Activated CD8-positive, alpha-beta memory T cell treated with anti-CD3 and anti-CD28 coated beads for 48 hours (primary cell): ENCODE measurements at regions not wholly inside any gene's neighbourhood (a gene's known extent, or its start where the extent isn't known, plus 50 kb on each side); places are given as distances from the start of the nearest gene placed in this dataset.
"Not testable (repeated sequence)": the region's sequence is repeated elsewhere in the genome, so short reads cannot be mapped to it uniquely, and the experiment has no call there.

Experiments used
- DNase-seq, 3 experiments: peaks; one replicate each; pipeline ENCODE4 v3.0.0-alpha.2; 2020; ENCODE audit warnings: low read depth in 2 of 3, low spot score in 2 of 3

DNA sequence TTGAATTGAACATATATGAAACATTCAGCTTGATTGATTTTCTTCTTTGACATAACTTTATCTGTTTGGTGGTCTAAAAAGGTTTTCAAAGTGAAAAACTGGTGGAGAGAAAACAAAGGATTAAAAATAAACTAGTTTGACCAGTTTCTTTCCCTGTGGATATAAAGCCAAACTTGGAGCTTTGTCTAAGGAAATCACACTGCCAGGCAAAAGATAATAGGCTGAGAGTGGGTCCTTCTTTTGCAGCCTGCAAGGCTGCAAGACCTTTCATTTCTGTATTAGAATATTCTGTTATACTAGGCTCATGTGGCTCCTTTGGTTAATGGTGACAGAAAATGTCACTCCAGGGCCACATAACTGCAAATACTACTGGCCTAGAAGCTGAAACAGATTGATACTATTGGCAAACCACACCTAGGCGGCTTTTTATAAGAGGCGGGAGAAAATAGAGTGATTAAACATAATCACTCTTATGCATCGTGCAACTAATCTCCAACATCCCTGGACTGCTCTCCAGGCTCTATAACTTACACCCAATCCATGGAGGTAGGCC, 129.1 kb upstream of the ZNF462 start:
- DNase-seq, result no peak

DNA sequence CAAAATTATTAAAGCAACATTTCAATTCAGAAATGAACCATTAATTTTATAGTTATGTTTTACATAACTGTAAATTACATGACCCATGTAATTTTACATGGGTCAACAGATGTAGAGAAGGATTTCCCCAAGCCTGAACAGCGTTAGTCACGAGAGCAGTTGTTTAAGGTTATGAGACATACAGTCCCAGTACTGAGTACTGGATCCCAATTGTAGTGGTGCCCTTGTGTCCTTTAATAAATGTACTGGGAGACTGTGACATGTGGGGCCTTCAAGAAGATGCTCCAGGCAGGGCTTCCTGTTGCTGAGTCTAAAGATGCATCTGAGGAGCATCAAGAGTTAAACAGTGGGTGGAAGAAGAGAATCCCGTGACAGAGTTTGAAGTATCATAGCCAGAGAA, 125.5 kb upstream of the ZNF462 start:
- DNase-seq, result no peak

DNA sequence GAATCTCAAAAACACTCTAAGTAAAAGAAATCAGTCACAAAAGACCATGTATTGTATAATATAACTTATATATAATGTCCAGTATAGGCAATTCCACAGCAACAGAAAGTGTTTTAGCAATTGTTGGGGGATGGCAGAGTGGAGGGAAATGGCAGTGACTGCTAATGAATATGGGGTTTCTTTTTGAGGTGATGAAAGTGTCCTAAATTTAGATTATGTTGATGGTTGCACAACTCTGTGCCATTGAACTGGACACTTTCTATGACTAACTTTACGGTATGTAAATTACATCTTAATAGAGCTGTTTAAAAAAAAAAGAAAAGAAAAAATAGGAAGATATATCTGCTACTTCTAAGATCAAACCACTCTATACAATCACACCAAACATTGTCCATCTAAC, 124.9 kb upstream of the ZNF462 start:
- DNase-seq, result no peak

DNA sequence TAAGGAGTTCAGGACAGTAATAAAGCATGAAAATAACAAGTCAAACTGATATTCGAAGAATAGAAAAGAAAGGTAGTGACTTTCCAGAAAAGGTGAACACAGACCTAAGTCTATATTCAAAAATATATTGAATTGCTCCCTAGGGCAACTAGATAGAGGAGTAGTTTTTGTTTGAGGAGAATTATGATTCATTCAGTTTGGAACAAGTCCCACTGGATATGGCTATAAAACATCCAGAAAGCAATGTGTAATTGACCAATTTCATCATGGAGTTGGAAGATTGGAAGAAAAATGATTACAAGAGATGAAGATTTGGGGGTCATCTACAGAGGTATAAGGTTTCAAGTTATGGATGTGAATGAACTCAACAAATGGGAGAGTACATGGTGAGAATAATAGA, 117.5 kb upstream of the ZNF462 start:
- DNase-seq, result no peak

DNA sequence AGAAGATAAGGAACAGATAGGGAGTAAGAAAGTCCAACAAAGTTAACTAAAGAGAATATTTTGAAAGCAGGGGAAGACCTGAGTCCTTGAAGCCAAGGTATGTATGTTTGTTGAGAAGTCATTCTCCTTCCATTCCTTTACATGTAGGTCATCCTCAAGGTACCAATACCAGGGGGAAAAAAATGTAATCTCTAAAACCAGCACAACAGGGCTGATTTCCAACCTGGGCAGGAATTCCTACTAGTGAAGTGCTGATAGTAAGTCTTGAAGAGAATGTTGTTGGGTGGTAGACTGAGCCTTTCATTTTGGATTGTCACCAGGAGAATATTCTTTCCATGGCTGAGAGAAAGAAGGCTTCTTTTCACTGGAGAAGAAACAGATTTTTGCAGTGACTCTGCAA, 117.1 kb upstream of the ZNF462 start:
- no peak for DNase-seq

DNA sequence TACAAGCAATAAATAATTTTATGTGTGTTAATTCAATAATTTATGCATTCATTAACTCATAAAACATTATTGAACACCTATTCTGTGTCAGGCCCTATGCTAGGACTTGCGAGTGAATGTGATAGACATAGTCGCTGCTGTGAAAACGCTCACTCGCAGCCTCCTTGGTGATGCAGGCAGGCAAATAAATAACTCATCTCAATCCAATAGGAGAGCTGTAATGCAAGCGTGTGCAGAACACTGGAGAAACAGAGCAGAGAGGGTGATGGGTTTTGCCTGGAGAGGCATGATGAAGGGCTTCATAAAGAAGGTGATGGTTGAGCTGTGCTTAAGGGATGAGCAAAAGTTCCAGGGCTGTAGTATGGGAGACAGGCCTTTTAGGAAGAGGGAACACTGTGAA, 111.3 kb upstream of the ZNF462 start:
- DNase-seq, result no peak

DNA sequence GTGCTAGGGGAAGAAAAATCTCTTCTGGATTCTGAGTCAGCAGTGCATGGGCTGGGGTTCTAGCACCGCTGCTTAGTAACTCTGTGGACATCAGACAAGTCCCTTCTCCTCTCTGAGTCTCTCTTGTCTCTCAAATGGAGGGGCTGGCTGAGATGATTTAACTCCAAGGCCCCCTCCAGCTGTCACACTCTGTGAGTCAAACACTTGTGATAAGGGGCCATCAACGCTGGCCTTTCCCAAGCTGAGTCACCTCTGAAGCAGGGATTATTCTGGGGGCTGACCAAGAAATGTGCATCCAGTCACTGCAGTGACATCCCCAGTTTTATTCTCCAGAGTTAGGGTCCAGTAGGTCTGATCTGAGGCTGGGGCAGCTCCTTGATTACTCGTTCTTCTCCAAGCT, 110.4 kb upstream of the ZNF462 start:
- no peak for DNase-seq

DNA sequence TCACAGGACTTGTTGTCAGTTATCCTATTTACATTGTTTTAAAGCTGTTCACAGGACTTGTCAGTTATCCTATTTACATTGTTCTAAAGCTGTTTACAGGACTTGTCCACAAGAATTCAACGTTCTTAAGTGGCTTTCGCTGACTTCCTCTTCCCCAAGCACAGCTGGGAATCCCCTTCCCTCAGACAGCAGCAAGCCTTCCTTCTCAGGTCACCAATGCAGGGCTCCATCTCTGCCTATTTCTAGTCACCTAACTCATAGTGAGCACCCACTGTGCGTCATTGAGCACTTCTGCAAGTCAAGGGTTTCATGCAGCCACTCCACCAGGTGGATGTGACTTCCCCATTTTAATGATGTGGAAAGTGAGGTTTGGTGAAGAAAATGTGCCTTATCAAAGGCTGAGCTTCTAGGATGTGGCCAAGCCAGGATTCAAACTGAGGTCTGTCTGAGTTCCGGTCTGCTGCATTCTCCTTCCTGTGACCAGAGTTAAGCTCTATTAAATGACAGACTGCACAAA, 109.8 kb upstream of the ZNF462 start:
- DNase-seq, result no peak

DNA sequence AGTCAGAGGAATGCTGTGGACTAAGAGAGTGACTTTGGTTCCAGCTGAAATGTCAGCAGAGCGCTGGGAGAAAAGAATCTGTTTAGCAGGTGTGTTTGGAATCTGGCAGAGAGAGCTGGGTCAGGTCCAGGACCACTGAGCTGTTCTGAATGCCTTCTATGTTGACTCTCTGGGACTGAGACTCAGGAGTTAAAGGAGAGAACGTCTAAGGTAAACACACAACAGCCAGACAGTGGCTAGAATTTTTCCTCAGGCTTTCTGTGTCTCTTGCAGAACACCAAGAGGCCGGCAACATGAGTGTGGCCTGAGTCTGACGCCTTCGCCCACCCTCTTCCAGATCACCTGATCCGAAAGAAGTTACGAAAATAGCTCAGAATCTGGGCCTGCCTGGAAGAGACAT, 107.2 kb upstream of the ZNF462 start:
- DNase-seq, result no peak

DNA sequence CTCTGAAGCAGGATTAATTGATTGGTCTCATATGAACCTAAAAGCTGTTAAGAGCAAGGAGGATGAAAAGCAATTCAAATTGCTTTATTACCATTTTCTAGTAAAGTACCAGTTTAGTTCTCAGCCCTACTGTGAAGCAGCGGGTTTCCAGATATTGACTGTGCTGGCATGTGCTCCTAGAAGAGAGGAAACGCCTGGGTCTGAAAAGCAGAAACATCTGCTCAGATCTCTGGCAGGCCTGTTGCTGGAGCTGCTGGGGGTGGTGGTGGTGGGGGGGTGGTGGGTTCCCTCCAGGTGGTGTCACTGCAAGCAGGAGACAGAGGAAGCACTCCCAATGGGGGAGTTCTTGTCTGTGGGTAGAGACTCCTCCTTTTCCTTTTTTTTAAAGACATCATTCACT, 105.5 kb upstream of the ZNF462 start:
- DNase-seq, result no peak

DNA sequence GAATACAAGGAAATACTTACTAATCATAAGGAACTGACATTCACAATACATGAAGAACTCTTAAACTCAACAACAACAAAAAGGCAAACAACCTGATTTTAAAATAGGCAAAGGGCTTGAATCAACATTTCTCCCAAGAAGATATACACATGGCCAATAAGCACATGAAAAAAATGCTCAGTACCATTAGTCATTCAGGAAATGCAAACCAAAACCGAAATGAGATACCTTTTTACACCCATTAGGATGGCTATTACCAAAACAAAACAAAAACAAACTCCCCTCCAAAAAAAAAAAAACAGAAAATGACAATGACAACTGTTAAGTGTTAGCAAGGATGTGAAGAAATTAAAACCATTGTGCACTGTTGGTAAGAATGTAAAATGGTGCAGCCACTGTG, 104.1 kb upstream of the ZNF462 start:
- DNase-seq, result no peak

DNA sequence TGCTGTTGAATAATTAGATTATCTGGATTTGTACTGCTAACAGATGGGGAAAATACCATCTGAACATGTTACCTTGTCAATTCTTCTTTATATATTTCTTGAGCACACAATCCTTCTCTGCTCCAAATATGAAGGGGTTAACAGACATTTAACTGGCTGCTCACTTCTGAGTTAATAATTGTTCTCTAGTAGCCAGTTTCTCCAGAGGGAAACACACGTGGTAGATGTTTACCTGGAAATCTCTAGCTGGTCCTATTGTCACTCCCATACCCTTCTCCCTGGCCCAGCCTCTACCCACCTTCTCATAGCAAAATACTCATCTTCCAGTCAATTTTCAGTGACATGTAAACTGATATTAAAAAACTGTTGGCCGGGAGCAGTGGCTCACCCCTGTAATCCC, 101.5 kb upstream of the ZNF462 start:
- no peak for DNase-seq

DNA sequence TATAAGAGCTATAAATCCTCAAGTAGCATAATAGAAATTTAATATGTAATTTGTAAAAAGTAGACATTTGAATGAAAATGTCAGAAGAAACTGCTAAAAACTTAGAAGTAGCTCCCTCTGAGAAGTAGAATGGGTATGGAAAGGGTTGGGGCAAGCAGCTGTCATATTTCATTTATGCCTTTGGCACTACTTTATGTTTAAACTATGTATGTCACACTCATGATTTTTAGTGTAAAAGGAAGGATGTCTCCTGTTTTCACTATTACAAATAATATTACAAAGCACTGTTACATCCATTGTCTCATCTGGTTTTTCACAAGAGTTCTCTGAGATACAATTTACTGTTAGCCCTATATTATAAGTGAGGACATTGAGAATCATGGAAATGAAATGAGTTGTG, 96.3 kb upstream of the ZNF462 start:
- no peak for DNase-seq

DNA sequence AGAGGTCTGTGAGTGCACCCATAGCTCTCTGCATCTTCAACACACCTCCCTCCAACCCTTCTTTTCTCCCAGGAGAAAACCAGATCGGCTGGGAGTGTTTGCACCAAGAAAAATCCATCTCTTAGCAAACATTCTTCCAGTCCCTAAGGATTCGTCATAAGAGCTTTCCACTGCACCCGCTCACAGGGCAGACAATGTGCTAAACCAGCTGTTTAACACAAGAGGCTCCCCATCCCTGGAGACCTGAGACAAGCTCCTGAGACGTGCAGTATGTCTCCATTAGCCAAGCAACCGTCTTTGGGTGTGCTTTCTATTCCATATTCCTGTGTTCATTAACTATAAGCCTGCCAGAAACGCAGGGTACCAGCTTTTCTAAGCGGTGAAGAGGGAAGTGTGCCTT, 93.6 kb upstream of the ZNF462 start:
- DNase-seq, result no peak

DNA sequence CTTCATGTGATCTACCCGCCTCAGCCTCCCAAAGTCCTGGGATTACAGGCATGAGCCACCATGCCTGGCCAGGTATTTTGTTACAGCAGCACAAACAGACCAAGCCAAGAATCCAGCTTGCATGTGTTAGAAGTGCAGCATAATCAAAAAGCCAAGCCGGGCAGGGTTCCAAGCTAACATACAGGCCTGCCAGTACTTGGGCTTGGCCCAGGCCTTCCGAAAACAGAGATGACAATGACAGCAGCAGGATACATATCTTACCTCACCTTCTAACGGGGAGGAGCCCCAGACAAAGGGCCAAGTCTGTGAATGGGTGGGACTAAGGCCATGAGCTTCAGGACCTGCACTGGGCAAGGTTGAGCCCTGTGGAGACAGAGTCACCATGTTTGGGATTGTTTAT, 91.4 kb upstream of the ZNF462 start:
- no peak for DNase-seq

DNA sequence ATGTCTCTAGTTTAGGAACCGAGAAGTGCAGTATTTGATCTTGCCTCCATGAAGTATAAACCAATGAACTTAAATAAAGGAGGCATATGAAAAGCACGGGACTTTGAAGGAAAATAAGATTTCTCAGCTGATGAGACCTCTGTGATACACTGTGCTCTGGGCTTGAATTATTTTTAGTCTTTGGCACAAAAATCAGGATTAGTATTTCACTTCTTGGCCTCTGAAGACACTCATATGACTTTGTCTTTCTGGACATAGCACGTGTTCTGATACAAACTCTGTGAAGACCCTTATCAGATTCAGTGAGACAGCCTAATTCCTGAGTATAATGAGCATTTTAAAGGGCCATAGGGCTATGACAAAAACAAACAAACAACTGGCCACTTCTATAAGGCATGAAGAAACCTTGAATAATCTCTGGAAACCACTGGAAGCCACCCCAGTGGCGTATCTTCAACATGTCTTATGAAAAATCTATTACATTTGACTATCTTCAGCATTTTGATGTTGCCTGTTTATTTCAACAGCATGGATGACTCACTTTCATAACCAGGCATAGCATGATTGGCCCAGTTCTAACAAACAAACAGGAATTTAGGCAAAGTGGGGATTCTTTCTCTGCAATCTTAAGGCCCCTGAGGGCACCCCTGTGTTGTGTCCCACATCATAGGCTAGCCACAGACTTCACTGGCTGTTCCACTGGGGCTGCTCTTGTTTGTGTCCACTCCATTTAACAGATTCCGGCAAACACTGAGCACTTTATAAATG, 90.3 kb upstream of the ZNF462 start:
- DNase-seq, result no peak

DNA sequence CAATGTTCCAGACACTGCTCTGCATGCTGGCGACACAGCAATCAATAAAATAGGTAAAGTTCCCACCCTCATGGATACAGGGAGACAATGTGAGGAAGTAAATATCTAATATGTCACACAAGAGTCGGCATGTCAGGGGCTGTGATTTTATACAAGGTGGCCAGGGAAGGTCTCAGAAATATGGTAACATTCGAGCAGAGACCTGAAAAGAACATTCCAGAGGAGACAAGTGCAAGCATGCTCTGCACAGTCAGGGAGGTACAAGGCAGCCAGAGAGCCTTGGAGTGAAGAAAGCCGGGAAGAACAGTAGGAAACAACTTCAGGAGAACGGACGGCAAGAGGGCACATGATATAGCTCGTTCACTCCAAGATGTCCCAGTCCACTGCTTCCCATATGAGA, 89.2 kb upstream of the ZNF462 start:
- DNase-seq, result no peak

DNA sequence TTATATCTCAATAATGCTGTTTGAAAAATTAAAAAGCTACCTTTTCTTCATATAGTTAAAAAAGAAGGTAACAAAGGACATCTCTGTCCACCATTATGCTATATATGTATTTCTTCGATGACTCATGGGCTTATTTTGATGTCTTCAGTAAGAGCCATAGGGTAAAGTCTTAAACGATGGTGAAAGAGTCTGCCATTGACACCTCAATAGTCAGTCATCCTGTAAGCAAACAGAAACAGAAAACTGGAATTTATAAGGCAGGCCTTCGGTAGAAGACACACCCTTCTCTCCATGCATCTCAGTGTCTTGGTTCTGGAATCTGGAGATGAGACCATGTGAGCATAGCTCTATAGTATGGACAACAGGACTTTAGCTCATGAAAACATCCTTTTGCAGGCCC, 87.0 kb upstream of the ZNF462 start:
- DNase-seq, result no peak

DNA sequence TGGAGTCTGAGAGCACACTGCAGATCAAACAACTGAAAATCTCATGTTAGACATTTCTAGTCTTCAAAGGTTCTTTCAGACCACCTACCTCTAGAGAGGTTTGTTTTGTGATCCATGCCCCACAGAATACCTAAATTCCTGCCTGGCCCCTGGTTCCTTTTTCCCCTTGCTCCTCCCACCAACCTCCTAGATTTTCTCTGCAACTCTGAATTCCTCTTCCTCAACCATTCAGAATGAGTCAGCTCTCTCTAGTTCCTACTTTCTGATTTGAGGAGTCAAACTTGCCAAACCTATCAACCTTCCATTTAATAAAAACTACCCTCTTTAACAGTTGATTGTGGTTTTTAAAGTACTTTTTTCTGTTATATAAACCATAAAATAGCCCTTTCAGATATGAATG, 83.2 kb upstream of the ZNF462 start:
- DNase-seq, result no peak

DNA sequence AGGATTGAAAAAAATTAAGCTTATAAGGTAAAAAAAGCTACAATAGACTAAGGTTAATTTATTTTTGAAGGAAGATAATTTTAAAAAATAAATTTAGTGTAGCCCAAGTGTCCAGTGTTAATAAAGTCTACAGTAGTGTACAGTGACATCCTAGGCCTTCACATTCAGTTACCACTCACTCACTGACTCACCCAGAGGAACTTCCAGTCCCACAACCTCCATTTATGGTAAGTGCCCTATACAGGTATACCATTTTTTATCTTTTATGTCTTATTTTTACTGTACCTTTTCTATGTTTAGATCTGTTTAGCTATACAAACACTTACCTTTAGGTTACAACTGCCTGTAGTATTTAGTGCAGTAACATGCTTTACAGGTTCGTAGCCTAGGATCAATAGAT, 79.8 kb upstream of the ZNF462 start:
- no peak for DNase-seq

DNA sequence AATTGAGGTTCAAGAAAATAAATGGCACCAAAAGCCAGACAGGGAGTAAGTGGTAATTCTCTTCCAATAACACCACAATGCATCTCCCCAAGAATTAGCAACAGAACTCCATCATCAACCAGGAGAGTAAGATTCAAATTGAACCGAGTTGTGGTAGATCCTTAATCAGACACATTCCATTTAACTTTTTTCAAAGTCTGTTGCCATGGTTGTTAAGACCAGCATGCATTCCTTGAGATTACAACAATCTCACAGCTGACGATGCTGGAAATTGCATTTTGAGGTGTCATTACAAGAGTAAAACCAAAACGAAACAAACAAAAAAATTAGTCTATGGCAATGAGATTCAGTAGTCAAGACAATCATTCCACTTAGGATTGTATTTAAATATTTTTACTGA, 78.9 kb upstream of the ZNF462 start:
- no peak for DNase-seq

DNA sequence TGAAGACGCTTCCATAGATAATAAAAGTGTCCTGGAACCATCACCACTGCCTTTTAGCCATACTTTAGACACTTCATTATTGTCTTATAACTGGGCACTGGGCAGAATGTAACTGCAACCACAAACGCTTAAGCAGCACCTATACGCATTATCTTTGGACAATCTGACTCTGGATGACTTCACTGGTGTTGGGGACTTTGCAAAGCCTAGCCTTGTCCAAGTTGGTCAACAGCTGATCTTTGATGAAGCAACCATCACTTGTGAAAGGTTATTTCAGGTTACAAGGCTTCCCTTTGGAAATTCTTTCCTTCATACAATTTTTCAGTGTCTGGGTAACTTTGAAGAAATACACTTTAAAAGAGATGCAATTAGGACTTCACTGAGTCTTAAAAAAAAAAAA, 77.8 kb upstream of the ZNF462 start:
- DNase-seq, result no peak

DNA sequence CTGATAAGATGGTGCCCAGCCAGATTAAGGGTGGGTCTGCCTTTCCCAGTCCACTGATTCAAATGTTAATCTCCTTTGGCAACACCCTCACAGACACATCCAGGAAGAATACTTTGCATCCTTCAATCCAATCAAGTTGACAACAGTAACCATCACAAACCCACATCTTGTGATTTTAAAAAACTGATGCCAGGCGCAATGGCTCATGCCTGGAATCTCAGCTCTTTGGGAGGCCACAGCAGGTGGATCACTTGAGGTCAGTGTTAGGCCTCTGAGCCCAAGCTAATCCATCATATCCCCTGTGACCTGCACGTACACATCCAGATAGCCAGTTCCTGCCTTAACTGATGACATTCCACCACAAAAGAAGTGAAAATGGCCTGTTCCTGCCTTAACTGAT, 74.9 kb upstream of the ZNF462 start:
- not testable (repeated sequence) for DNase-seq
